GM19043 (cell line): ENCODE measurements at regions not wholly inside any gene's neighbourhood (a gene's known extent, or its start where the extent isn't known, plus 50 kb on each side); places are given as distances from the start of the nearest gene placed in this dataset.
"Not testable (repeated sequence)": the region's sequence is repeated elsewhere in the genome, so short reads cannot be mapped to it uniquely, and the experiment has no call there.

Source experiments
- ATAC-seq: cut with Tn5 transposase; IDR thresholded peaks from one replicate; pipeline ENCODE4 v1.9.1; 2021; ENCODE audit warnings: low read depth; ENCODE audit not compliant: unreplicated experiment

GRCh38 chr6:130547723-130548122 lies 181.9 kb downstream of the TMEM200A start:
- no peak for ATAC-seq

- ATAC-seq: no peak
These were observed 191.8 kb downstream of the TMEM200A start for GRCh38 chr6:130557481-130558112.

GRCh38 chr6:130558131-130558530 lies 192.3 kb downstream of the TMEM200A start:
- no peak for ATAC-seq

- no peak for ATAC-seq
These were observed 193.3 kb downstream of the TMEM200A start for GRCh38 chr6:130559166-130559565.

- no peak for ATAC-seq
These were observed 194.4 kb downstream of the TMEM200A start for GRCh38 chr6:130560231-130560630.

GRCh38 chr6:130561159-130561558 lies 195.3 kb downstream of the TMEM200A start:
- not testable (repeated sequence) for ATAC-seq

GRCh38 chr6:130565696-130566095 lies 199.9 kb downstream of the TMEM200A start:
- ATAC-seq: no peak

- ATAC-seq: no peak
These were observed 208.3 kb downstream of the TMEM200A start for GRCh38 chr6:130574146-130574545.

- no peak for ATAC-seq
These were observed 209.7 kb downstream of the TMEM200A start for GRCh38 chr6:130575557-130575956.

GRCh38 chr6:130575971-130576370 lies 210.2 kb downstream of the TMEM200A start:
- ATAC-seq: peak; percentile 100

GRCh38 chr6:130577178-130577919 lies 211.5 kb downstream of the TMEM200A start:
- ATAC-seq: no peak

- no peak for ATAC-seq
These were observed 212.9 kb downstream of the TMEM200A start for GRCh38 chr6:130578713-130579112.

GRCh38 chr6:130583268-130583667 lies 217.5 kb downstream of the TMEM200A start:
- ATAC-seq: no peak

GRCh38 chr6:130585587-130585986 lies 219.8 kb downstream of the TMEM200A start:
- no peak for ATAC-seq

GRCh38 chr6:130587778-130588520 lies 222.1 kb downstream of the TMEM200A start:
- ATAC-seq: no peak

- no peak for ATAC-seq
These were observed 227.4 kb downstream of the TMEM200A start for GRCh38 chr6:130593200-130593599.

GRCh38 chr6:130593948-130594347 lies 228.1 kb downstream of the TMEM200A start:
- no peak for ATAC-seq

- ATAC-seq: no peak
These were observed 228.9 kb upstream of the SMLR1 start for GRCh38 chr6:130598021-130598989.

- ATAC-seq: no peak
These were observed 226.3 kb upstream of the SMLR1 start for GRCh38 chr6:130600880-130601341.

GRCh38 chr6:130602151-130602770 lies 224.9 kb upstream of the SMLR1 start:
- no peak for ATAC-seq
